ENCODE measurements at regions not wholly inside any gene's neighbourhood (a gene's known extent, or its start where the extent isn't known, plus 50 kb on each side); places are given as distances from the start of the nearest gene placed in this dataset.
"Not testable (repeated sequence)": the region's sequence is repeated elsewhere in the genome, so short reads cannot be mapped to it uniquely, and the experiment has no call there.

DNA sequence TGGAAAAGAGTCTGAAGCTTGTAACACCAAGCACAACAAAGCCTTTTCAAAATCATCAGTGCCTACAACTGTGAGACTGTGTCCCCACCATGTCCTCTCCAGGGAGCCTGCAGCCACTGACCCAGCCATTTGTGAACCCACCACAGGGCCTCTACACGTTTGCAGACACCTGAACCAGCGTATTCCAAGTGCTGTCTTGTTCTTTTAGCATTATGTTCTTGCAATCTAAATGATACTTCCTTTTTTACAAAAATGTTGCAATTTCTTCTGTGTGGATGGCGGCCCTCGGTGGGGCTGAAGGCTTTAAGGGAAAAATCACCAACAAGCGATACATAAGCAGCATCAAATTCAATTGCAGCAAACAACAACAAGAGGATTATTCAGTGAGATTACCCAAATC is 403.2 kb upstream of the MGMT start:
- Histone ChIP-seq H3K9me3 (ENCODE audit: control insufficient read depth, insufficient read depth, low read length) (peaks cover 25% of the 10 kb centered on the region), H3K4me3 (ENCODE audit: low read depth, low read length) (no peak overlapping the region), H3K27ac (ENCODE audit: low read depth, low read length) (no peak overlapping the region), H3K27me3 (ENCODE audit: control insufficient read depth, insufficient read depth, low read length) (no peaks in the 10 kb centered on the region)
- no peak for TF ChIP-seq CTCF (IDR thresholded peaks at IDR 0.05; ENCODE audit: low read depth, low read length)
- POLR2A ChIA-PET: no interaction called here
- CTCF ChIA-PET: no interaction called here
- no peak for DNase-seq (ENCODE audit: low read depth, low spot score)

GRCh38 chr10:129066529-129066928 is 400.5 kb upstream of the MGMT start:
- H3K27me3 ChIP-seq (ENCODE audit: control insufficient read depth, insufficient read depth, low read length); POLR2A ChIA-PET; H3K4me3 ChIP-seq (ENCODE audit: low read depth, low read length); CTCF ChIA-PET; H3K27ac ChIP-seq (ENCODE audit: low read depth, low read length); DNase-seq (ENCODE audit: low read depth, low spot score): not testable (repeated sequence)
- H3K9me3 ChIP-seq (ENCODE audit: control insufficient read depth, insufficient read depth, low read length): peaks cover 23% of the 10 kb centered on the region

DNA sequence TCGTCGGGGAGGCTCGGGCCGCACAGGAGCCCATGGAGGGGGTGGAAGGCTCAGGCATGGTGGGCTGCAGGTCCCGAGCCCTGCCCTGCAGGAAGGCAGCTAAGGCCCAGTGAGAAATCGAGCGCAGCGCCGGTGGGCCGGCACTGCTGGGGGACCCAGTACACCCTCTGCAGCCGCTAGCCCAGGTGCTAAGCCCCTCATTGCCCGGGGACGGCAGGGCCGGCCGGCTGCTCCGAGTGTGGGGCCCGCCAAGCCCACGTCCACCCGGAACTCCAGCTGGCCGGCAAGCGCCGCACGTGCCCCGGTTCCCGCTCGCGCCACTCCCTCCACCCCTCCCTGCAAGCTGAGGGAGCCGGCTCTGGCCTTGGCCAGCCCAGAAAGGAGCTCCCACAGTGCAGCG is 395.6 kb upstream of the MGMT start:
- CTCF ChIA-PET; H3K27ac ChIP-seq (ENCODE audit: low read depth, low read length); H3K27me3 ChIP-seq (ENCODE audit: control insufficient read depth, insufficient read depth, low read length); H3K4me3 ChIP-seq (ENCODE audit: low read depth, low read length); POLR2A ChIA-PET; DNase-seq (ENCODE audit: low read depth, low spot score): not testable (repeated sequence)
- peaks cover 29% of the 10 kb centered on the region for H3K9me3 ChIP-seq (ENCODE audit: control insufficient read depth, insufficient read depth, low read length)

DNA sequence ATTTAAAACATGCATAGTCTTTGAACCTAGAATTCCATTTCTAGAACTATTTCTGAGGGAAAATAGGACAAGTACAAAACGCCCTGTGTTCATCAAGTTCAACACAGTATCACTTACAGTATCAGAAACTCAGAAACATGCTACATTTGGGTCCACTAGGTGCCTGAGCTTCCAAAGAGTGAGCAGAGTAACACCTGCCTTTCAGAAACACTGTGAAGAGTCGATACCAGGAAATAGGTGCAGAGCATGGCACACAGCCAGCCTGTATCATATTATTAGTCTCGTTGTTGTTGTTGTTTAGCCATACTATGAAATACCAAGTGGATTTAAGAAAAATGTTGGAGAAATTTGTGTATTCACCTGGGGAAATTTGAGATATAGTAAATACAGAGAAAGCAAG is 392.1 kb upstream of the MGMT start:
- Histone ChIP-seq H3K27me3 (ENCODE audit: control insufficient read depth, insufficient read depth, low read length) (no peaks in the 10 kb centered on the region), H3K9me3 (ENCODE audit: control insufficient read depth, insufficient read depth, low read length) (peaks cover 41% of the 10 kb centered on the region), H3K27ac (ENCODE audit: low read depth, low read length) (no peak overlapping the region), H3K4me3 (ENCODE audit: low read depth, low read length) (no peak overlapping the region)
- ChIA-PET CTCF (no interaction called here), POLR2A (no interaction called here)
- no peak for DNase-seq (ENCODE audit: low read depth, low spot score)
- TF ChIP-seq CTCF (IDR thresholded peaks at IDR 0.05; ENCODE audit: low read depth, low read length): no peak

GRCh38 chr10:129075508-129075907 is 391.5 kb upstream of the MGMT start:
- Histone ChIP-seq H3K4me3 (ENCODE audit: low read depth, low read length) (no peak overlapping the region), H3K27me3 (ENCODE audit: control insufficient read depth, insufficient read depth, low read length) (no peaks in the 10 kb centered on the region), H3K9me3 (ENCODE audit: control insufficient read depth, insufficient read depth, low read length) (peaks cover 41% of the 10 kb centered on the region), H3K27ac (ENCODE audit: low read depth, low read length) (no peak overlapping the region)
- ChIA-PET POLR2A (no interaction called here), CTCF (no interaction called here)
- no peak for DNase-seq (ENCODE audit: low read depth, low spot score)
- no peak for TF ChIP-seq CTCF (IDR thresholded peaks at IDR 0.05; ENCODE audit: low read depth, low read length)

DNA sequence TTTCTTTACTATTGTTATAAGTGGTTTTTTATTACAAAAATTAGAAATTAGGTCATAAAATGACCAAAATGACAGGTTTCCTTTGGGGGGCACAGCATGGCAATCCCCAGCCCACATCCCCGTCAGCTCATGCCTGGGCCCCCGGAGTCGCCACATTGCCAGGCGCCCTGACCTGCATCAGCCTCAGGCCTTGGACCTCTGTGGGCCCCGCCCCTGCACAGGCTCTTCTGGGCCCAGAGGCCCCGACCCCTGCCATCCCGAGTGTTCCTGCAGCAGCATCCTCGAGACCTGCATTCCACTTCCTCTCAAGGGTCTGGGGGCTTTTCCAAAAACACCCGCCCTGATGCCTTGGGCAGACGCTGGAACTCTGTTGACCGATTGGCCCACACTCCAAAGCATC is 391.1 kb upstream of the MGMT start:
- TF ChIP-seq CTCF (IDR thresholded peaks at IDR 0.05; ENCODE audit: low read depth, low read length): no peak
- no peaks in the 10 kb centered on the region for H3K27me3 ChIP-seq (ENCODE audit: control insufficient read depth, insufficient read depth, low read length)
- ChIA-PET CTCF (no interaction called here), POLR2A (no interaction called here)
- DNase-seq (ENCODE audit: low read depth, low spot score): no peak
- H3K4me3 ChIP-seq (ENCODE audit: low read depth, low read length): no peak overlapping the region
- H3K27ac ChIP-seq (ENCODE audit: low read depth, low read length): no peak overlapping the region
- peaks cover 41% of the 10 kb centered on the region for H3K9me3 ChIP-seq (ENCODE audit: control insufficient read depth, insufficient read depth, low read length)
